K562 (cell line): ENCODE measurements at regions not wholly inside any gene's neighbourhood (a gene's known extent, or its start where the extent isn't known, plus 50 kb on each side); places are given as distances from the start of the nearest gene placed in this dataset.

Source experiments
- ATAC-seq: fragments of 200-7000 bp; cut with Tn5 transposase; 3 replicates; pipeline ENCODE4 v1.9.1; 2020; ENCODE audit warnings: moderate library complexity
- BruUV-seq: library from RNA; stranded (reverse); fragments of 400-500 nt; replicated peaks from 2 replicates; lab custom pipeline; 2021; lab: Mats Ljungman, UMichigan
- CTCF ChIA-PET: fragments of 300-600 bp; formaldehyde crosslinking; extraction: SDS; loops from one replicate; lab custom pipeline; 2021; ENCODE audit warnings: low intra/inter-chr PET ratio; lab: Yijun Ruan, JAX
- POLR2A ChIA-PET: fragments of 300-600, 350-650 bp; sonication (Branson Sonifier 250); formaldehyde crosslinking; extraction: SDS; loops from one replicate; lab custom pipeline; 2021; ENCODE audit warnings: antibody characterized with exemption, inconsistent platforms; lab: Yijun Ruan, JAX
- DNase-seq, 4 experiments: peaks; one replicate each; pipeline versions ENCODE4 v3.0.0 to v3.0.0-alpha.2; 2011 to 2018; ENCODE audit warnings: low spot score in 3 of 4, mixed read lengths in 3 of 4; ENCODE audit errors: extremely low read depth in 1 of 4
- FAIRE-seq: peaks from 2 replicates; lab custom pipeline; 2011; peaks lifted over from hg19 to GRCh38; lab: Jason Lieb, UNC
- H2AFZ ChIP-seq: 2 replicates; pipeline ENCODE4 v1.6.0; 2011; ENCODE audit warnings: low read depth, low read length, control low read depth, inconsistent platforms
- H3K27ac ChIP-seq: fragments of 200-600 bp; 3 replicates; pipeline ENCODE4 v1.8.0; 2011; ENCODE audit warnings: low read depth, mild to moderate bottlenecking, control low read depth, inconsistent platforms, low read length, moderate library complexity, mixed read lengths; ENCODE audit errors: extremely low read depth
- H3K27me3 ChIP-seq, 2 experiments: fragments of 300-600 bp in 1 of 2; 2 replicates in 1 of 2; 3 replicates in 1 of 2; pipeline versions ENCODE4 v1.6.0 to v1.8.0; 2011; ENCODE audit warnings: inconsistent platforms in 2 of 2, low read length in 2 of 2, mild to moderate bottlenecking in 1 of 2, mixed read lengths in 1 of 2, moderate library complexity in 1 of 2; ENCODE audit not compliant: control insufficient read depth in 2 of 2, insufficient read depth in 2 of 2
- H3K36me3 ChIP-seq: fragments of 300-600 bp; 3 replicates; pipeline ENCODE4 v1.8.0; 2011; ENCODE audit warnings: mild to moderate bottlenecking, low read length, inconsistent platforms; ENCODE audit not compliant: control insufficient read depth, insufficient read depth
- H3K4me1 ChIP-seq, 2 experiments: fragments of 200-600 bp in 1 of 2; replicated peaks in 1 of 2; 2 replicates in 1 of 2; 3 replicates in 1 of 2; pipeline versions ENCODE4 v1.5.1 to v1.8.0; 2011; ENCODE audit warnings: inconsistent platforms in 2 of 2, low read length in 2 of 2, mild to moderate bottlenecking in 1 of 2, mixed read lengths in 1 of 2, moderate library complexity in 1 of 2; ENCODE audit not compliant: control insufficient read depth in 2 of 2, insufficient read depth in 2 of 2
- H3K4me2 ChIP-seq: 2 replicates; pipeline ENCODE4 v1.6.1; 2011; ENCODE audit warnings: low read length, control low read depth, inconsistent platforms, mixed read lengths; ENCODE audit not compliant: insufficient read depth
- H3K4me3 ChIP-seq: fragments of 200-600 bp; sonication (generic), shearing (Covaris generic); 2 replicates; pipeline ENCODE4 v1.5.1; 2016; ENCODE audit warnings: control low read depth, inconsistent platforms
- H3K79me2 ChIP-seq: fragments of 200-600 bp; 3 replicates; pipeline ENCODE4 v1.8.0; 2011; ENCODE audit warnings: low read length, inconsistent platforms; ENCODE audit not compliant: control insufficient read depth, insufficient read depth
- H3K9ac ChIP-seq, 2 experiments: 2 replicates each; pipeline versions ENCODE4 v1.6.0 to v1.6.1; 2011; ENCODE audit warnings: low read depth in 2 of 2, low read length in 2 of 2, control low read depth in 1 of 2, inconsistent platforms in 1 of 2, mild to moderate bottlenecking in 1 of 2, mixed read lengths in 1 of 2; ENCODE audit not compliant: insufficient read depth in 1 of 2
- H3K9me1 ChIP-seq: one replicate; pipeline ENCODE4 v1.6.0; 2011; ENCODE audit warnings: inconsistent platforms, mild to moderate bottlenecking, low read length, moderate library complexity; ENCODE audit not compliant: control insufficient read depth, insufficient read depth
- H3K9me3 ChIP-seq: replicated peaks from 2 replicates; pipeline ENCODE4 v1.5.1; 2011; ENCODE audit warnings: low read depth, low read length, inconsistent platforms; ENCODE audit not compliant: control insufficient read depth, insufficient read depth
- H4K20me1 ChIP-seq: replicated peaks from 2 replicates; pipeline ENCODE4 v1.6.1; 2011; ENCODE audit warnings: low read length, inconsistent platforms, mixed read lengths; ENCODE audit not compliant: control insufficient read depth, insufficient read depth
- BRD4 ChIP-seq: fragments of 200-600 bp; sonication (generic); IDR thresholded peaks from 2 replicates; pipeline ENCODE4 v1.6.1; 2017; ENCODE audit warnings: inconsistent platforms
- CEBPZ ChIP-seq: fragments of 150-350 bp; IDR thresholded peaks from 2 replicates; pipeline ENCODE4 v1.6.1; 2014; ENCODE audit warnings: low read depth, mild to moderate bottlenecking, low read length, borderline replicate concordance
- FOXP4 ChIP-seq: sonication (generic); formaldehyde crosslinking; IDR thresholded peaks from 2 replicates; pipeline ENCODE4 v1.8.0; 2022; ENCODE audit warnings: mild to moderate bottlenecking, missing genetic modification reagents, borderline replicate concordance
- GTF2F1 ChIP-seq: IDR thresholded peaks from 2 replicates; pipeline ENCODE4 v1.6.1; 2011; ENCODE audit warnings: low read depth, low read length, improper control_type of control experiment
- HNRNPH1 ChIP-seq: fragments of 200-400 bp; formaldehyde crosslinking; optimal IDR thresholded peaks from 2 replicates; pipeline ENCODE3; 2017; ENCODE audit warnings: low read depth, mild to moderate bottlenecking, low read length, moderate library complexity
- MIER1 ChIP-seq: fragments of 450-650 bp; IDR thresholded peaks from 2 replicates; pipeline ENCODE4 v1.6.1; 2016; ENCODE audit warnings: antibody characterized with exemption, mild to moderate bottlenecking, low read depth
- NFXL1 ChIP-seq: fragments of 450-650 bp; formaldehyde crosslinking; IDR thresholded peaks from 2 replicates; pipeline ENCODE4 v1.4.0; 2021; ENCODE audit warnings: mild to moderate bottlenecking
- NR2F6 ChIP-seq: fragments of 450-650 bp; formaldehyde crosslinking; IDR thresholded peaks from 2 replicates; pipeline ENCODE4 v1.4.0; 2020; ENCODE audit warnings: mild to moderate bottlenecking
- PATZ1 ChIP-seq: fragments of 250-450 bp; sonication (Bioruptor Pico); IDR thresholded peaks from 2 replicates; pipeline ENCODE4 v1.5.0; 2020; ENCODE audit warnings: mild to moderate bottlenecking, borderline replicate concordance
- SAFB ChIP-seq: fragments of 200-400 bp; formaldehyde crosslinking; IDR thresholded peaks from 2 replicates; pipeline ENCODE4 v1.6.1; 2017; ENCODE audit warnings: low read depth, low read length, borderline replicate concordance
- SMAD2 ChIP-seq: fragments of 150-350 bp; IDR thresholded peaks from 2 replicates; pipeline ENCODE4 v1.6.1; 2014; ENCODE audit warnings: low read depth, mild to moderate bottlenecking, low read length
- VEZF1 ChIP-seq: fragments of 200-800 bp; sonication (Bioruptor generic); IDR thresholded peaks from 2 replicates; pipeline ENCODE4 v1.6.1; 2017; ENCODE audit warnings: missing genetic modification characterization, missing compliant biosample characterization
- ZC3H11A ChIP-seq: IDR thresholded peaks from 2 replicates; pipeline ENCODE4 v1.6.1; 2012; ENCODE audit warnings: low read depth, low read length, improper control_type of control experiment
- ZNF224 ChIP-seq: sonication (generic); formaldehyde crosslinking; IDR thresholded peaks from 2 replicates; pipeline ENCODE4 v1.8.0; 2022; ENCODE audit warnings: mild to moderate bottlenecking, missing genetic modification reagents
- in situ Hi-C: fragments of 300-500 bp; cut with MboI; formaldehyde crosslinking; loops from 4 replicates; pipeline ENCODE4 v1.15.0; 2018; ENCODE audit warnings: inconsistent platforms, mixed read lengths
- intact Hi-C: fragments of 100-400 bp; cut with micrococcal nuclease; formaldehyde crosslinking; loops from 2 replicates; pipeline ENCODE4 v1.14.2; 2022

GRCh38 chr13:61151062-61151461, 264.6 kb downstream of the PCDH20 start:
- intact Hi-C loops = no loop called here
- no peak for FAIRE-seq
- no TSS peak for BruUV-seq

More at GRCh38 chr13:61151062-61151461, 264.6 kb downstream of the PCDH20 start:
- H3K36me3 ChIP-seq = no peaks in the 10 kb centered on the region
- ATAC-seq = no peak
- H3K27me3 ChIP-seq = no peaks in the 10 kb centered on the region
- H3K9ac ChIP-seq = no peak overlapping the region
- H3K9me3 ChIP-seq = no peaks in the 10 kb centered on the region
- TF ChIP-seq NFXL1 (CRISPR knock-in tag) = no peak
- no peak for TF ChIP-seq NR2F6 (CRISPR knock-in tag)
- TF ChIP-seq HNRNPH1 = no peak
- no peak for TF ChIP-seq FOXP4 (CRISPR knock-in tag)
- TF ChIP-seq PATZ1 = no peak
- TF ChIP-seq MIER1 = no peak
- TF ChIP-seq ZC3H11A = no peak
- no peak for TF ChIP-seq GTF2F1
- TF ChIP-seq SAFB = no peak
- no peak for TF ChIP-seq VEZF1
- TF ChIP-seq CEBPZ = no peak
- TF ChIP-seq SMAD2 = no peak
- no peak for TF ChIP-seq ZNF224
- TF ChIP-seq BRD4 = no peak
- no peak for DNase-seq
- in situ Hi-C loops = no loop called here
- no peak overlapping the region for H3K4me2 ChIP-seq
- H2AFZ ChIP-seq = no peak overlapping the region
- H4K20me1 ChIP-seq = no peaks in the 10 kb centered on the region
- H3K4me3 ChIP-seq = no peak overlapping the region
- ChIA-PET POLR2A (no interaction called here), CTCF (no interaction called here)
- H3K27ac ChIP-seq = no peak overlapping the region
- no peaks in the 10 kb centered on the region for H3K4me1 ChIP-seq
- no peaks in the 10 kb centered on the region for H3K9me1 ChIP-seq
- no peaks in the 10 kb centered on the region for H3K79me2 ChIP-seq
